CD4-positive, alpha-beta T cell treated with Interleukin-6 at 100 ng/mL for 8 hours (primary cell): ENCODE measurements at regions not wholly inside any gene's neighbourhood (a gene's known extent, or its start where the extent isn't known, plus 50 kb on each side); places are given as distances from the start of the nearest gene placed in this dataset.
"Not testable (repeated sequence)": the region's sequence is repeated elsewhere in the genome, so short reads cannot be mapped to it uniquely, and the experiment has no call there.

Experiments
- DNase-seq: peaks from one replicate; pipeline ENCODE4 v3.0.0-alpha.2; 2020; ENCODE audit warnings: mixed read lengths, low spot score

DNA sequence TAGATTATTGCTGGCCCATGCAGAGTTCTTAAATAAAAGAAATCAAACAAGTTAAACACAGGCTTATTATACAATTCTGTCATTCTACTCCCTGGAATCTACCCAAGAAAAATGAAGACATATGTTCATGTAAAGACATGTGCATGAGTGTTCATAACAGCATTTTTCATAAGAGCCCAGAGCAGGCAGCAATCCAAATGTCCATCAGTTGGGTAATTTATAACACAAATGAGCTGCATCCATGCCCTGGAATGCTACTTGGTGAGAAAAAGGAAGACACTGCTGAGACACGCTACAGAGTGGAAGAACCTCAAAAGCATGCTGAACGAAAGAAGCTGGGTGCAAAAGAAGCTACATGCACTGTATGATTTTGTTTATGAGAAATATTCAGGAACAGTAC lies 342.6 kb downstream of the TCERG1L start:
- DNase-seq = no peak

- DNase-seq = no peak
Measured at GRCh38 chr10:130969700-130970099, 341.8 kb downstream of the TCERG1L start.

DNA sequence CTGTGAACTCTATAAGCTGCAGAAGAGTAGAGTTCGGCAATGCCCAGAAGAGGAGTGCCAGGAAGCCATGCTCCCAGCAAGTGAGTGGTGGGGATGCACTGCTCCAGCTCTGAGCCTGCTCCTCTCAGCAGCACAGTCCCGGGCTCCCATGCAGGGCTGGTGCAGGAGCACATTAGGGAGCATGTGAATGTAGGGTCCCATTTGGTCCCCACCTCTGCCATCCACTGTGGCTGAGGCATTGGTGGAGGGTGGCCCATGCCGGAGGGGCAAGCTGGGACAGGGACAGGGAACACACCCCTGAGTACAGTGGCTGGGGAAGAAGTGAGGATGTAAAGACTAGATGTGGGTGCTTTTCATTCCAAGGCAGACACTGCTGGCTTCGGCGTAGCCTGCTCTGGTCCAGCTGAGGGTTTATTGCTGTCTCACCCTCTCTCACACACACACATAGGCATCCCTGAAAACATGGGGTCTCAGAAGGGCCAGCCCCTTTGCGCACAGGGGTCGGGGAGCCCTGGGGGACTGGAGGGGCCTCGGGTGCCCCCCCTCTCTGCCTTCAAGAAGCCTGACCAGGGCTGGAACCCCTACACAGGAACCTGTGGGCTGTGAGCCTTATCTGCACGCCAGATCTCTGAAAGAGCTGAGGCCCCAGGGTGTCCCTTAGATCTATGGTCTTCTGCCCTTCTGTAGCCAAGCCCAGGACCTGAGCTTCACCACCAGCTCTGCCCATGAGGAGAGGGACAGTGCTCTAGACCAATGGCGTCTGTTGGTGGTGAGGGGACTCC lies 341.0 kb downstream of the TCERG1L start:
- no peak for DNase-seq

- DNase-seq = no peak
Measured at GRCh38 chr10:130971123-130971435, 340.4 kb downstream of the TCERG1L start.

DNA sequence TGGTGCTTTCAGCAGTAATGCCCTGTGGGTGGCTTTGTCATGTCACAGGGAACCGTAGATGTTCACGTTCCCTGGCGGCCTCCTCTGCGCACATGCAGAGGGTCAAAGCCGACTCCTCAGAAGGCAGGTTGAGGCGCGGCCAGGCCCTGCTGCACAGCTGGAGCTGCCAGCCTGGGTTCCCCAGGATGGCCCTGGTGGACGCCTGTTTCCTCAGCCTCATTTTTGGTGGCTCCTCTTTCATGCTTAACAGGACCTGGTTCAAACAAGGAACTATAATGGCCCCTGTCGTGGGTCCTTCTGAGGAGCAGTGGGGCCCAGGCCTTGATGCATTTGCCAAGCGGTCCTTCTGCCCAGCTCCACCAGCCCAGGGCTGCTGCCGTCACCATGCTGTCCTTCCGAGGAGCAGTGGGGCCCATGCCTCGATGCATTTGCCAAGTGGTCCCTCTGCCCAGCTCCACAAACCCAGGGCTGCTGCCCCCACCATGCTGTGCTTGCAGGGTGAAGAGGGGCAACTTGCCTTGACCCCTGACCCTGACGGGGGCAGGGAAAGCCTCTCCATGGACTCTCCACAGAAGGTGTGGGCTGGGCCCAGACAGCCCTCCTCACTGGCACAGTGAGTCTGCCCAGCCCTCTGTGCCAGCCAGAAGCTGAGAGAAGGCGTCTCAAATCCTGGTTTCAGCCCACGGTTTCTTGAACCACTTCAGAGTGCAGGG lies 338.2 kb downstream of the TCERG1L start:
- no peak for DNase-seq

DNA sequence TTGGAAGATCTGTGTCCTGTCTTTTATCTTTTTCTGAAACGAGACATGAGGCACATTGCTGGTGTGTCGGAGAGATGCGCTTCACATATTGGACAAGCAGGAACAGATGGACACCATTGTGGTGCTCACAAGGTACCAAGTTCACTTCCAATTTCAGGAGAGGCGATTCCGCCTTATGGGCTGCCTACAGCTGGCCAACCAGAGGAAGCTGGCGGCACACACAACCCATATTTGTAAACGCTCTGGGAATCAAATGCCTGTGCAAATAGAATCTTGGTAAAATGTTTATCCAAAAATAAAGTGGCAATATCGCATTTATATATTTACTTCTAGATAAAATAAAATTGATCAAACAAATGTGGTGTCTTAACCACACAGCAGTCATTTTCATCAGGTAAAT lies 337.4 kb downstream of the TCERG1L start:
- DNase-seq = no peak

- not testable (repeated sequence) for DNase-seq
Measured at GRCh38 chr10:130975351-130975750, 336.2 kb downstream of the TCERG1L start.

DNA sequence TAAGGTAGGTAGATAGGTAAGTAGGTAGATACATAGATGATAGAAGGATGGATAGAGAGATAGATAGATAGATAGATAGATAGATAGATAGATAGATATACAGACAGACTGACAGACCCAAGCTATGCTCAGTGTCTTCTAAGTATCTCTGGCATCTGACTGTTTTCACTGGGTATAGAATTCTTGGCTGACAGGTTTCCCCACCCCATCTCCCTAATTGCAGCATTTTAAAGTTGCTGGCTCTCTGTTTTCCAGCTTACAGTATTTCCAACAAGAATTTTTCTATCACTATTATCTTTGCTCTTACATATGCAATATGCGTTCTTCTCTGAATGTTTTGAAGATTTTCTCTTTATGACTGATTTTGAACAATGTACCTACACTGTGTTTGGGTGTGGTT lies 328.7 kb downstream of the TCERG1L start:
- DNase-seq = no peak

GRCh38 chr10:130983749-130984148 lies 327.8 kb downstream of the TCERG1L start:
- no peak for DNase-seq

DNA sequence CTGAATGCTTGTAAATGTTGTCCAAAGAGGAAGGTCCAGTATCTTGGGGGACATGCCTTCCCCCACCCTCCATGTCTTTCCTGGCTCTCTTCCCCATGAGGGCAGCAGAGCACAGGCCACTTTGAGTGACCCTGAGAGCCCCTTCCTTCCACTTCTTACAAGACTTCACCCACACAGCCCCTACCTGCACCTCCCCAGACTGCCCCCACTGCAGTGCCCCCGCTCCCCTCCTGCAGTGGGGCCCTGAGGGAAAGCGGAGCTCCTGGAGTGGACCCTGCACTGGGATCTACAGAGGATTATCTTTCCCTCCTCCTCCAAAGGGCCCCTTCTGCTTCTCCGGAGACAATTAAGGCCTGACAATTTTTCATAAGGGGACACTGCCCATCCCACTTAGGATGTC lies 326.8 kb downstream of the TCERG1L start:
- no peak for DNase-seq

DNA sequence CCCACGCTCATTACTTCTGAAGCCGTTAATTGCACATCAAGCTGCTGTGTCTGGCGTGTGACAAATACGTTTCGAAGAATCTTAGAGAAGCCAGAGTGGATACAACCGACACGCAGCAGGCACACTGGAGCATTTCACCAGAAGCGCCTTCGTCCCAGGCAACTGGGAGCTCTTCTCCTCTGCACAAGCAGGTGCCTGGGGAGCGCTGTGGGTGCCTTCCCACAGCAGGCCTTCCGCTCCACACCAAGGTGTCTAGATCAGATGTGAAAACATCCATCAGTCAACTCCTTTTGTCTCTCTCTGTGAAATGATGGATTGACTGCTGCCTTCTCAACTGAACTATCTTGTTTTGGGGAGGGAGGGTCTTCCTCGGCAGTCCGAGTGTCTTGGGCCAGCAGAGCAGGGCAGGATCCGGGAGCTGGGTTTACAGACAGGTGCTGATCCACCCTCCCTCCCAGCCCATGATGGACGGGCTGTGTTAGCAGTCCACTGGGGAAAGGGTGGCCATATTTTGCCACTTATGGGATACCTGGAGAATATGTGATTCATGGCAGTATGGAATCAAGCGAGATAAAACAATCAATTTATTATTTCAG lies 326.3 kb downstream of the TCERG1L start:
- no peak for DNase-seq

DNA sequence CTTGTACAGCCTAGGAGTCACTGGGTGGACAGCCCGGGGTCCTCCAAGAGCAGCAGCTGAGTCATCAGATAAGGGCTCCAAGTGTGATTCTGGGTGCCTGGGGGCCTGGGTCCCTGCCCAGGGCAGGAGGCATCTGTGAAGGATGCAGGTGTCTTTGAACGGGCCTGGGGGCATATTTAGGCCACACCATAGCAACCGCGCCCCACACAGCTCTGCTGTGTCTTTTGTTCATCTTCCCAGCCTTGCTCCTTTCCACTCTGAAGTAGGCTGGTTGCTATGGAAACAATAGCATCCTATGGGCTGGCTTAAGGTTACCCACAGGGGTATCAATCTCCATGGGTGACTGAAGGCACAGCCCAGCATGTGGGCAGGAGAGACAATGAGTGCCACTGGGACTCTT lies 324.7 kb downstream of the TCERG1L start:
- no peak for DNase-seq

DNA sequence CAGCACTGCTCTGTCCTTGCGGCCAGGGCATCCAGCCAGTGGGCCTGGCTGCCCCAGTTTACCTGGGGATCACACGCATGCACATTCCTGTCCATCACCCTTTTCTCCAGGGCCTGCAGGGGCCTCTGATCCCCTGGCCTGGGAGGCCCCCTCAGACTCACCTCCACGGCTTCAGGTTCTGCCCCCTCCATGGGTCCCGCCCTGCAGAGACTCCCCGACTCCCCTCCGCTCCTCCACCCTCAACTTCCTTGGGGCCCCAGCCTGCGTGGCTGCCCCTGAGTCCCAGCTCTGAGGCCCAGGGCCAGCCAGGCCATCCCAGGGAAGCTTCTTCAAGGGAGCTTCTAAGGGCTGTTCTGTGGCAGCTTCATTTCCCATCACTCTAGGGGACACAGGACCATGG lies 324.1 kb downstream of the TCERG1L start:
- DNase-seq = no peak

GRCh38 chr10:130989670-130990232 lies 321.8 kb downstream of the TCERG1L start:
- DNase-seq = no peak

- no peak for DNase-seq
Measured at GRCh38 chr10:130990486-130990885, 321.0 kb downstream of the TCERG1L start.

- DNase-seq = no peak
Measured at GRCh38 chr10:130992802-130993523, 318.6 kb downstream of the TCERG1L start.

DNA sequence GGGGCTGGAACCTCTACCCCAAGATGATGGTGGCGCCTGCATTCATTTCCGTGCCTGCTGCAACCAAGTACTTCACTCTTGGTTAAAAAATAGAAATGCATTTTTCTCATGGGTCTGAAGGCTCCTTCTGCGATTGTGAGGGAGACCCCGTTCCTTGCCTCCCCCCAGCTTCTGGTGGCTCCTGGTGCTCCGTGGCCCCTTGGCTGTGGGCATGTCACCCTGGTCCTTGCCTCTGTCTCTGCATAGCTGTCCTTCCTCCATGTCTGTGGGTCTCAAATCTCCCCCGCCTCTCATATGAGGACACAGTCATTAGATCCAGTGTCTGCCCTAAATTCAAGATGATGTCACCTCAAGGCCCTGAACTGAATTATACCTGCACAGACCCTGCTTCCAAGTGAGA lies 317.9 kb downstream of the TCERG1L start:
- no peak for DNase-seq

GRCh38 chr10:130994191-130994590 lies 317.3 kb downstream of the TCERG1L start:
- no peak for DNase-seq

DNA sequence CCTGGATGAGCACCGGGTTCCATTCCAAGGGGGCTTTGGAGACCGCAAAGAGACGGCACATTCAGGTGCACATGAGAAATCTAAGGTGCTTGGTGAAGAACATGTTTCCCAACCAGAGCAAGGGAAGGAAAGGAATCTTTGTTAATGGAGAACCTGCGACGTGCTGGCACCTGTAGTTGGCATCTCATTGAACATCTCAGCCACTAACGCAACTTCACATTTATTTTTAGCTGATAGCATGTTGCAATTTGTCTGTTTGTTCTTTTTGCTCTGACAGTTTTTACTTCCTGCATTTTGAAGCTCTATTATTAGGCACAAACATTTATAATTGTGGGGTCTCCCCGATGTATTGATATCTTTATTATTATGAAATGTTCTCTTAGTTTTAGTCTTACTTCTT lies 316.7 kb downstream of the TCERG1L start:
- DNase-seq = no peak

DNA sequence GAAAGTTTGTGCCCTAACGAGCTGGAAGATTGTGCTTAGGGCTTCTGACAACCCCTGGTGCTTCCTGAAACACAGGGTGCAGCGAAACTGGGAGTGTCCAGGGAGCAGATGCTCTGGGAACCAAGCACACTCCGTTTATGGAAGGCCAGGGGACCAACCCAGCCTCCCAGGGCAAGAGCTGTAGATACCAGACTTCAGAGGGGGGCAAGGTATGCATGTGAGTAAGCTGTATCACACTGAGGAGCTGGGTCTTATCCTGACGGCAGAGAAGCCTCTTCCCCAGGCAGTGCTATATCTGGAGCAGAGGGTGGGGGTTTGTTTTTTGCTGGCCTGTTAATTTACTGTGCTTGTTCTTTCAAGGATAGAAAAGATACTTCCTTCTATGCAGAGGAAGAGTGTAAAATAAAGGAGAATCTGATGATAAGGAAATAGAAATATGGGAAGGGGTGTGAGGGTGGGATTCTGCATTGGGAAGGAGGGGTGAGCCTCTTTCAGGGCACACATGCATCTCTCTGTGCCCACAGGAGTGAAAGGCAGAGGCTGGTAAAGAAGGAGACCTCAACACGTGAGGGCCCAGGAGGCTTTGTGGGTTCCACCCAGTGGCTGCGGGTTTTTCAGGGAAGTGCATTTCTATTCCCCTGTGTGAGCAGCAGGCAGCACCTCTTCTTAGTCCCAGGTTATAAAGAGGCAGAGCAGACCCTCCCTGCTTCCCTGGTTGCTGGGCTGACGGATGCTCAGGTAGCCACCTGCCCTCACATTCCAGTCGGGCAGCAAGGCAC lies 314.1 kb downstream of the TCERG1L start:
- DNase-seq = no peak

GRCh38 chr10:130998046-130998435 lies 313.5 kb downstream of the TCERG1L start:
- no peak for DNase-seq

DNA sequence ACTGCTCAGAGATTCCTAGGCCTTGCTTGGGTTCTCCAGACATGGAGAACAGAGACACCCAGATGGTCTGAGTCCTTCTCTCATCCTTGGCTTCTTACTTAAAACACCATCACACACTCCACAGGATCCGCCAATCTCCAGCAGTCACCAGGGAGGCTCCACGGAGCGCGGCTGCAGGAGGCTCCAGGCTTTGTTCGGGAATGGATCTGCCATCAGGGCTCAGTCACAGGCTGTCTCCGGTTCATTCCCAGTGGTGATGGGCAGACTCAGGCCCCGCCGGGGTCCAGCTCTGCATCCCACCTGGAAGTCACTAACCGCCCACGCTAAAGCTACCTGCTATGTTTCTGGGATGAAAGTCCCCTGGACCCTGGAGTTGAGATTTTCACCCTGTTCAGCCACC lies 312.9 kb downstream of the TCERG1L start:
- no peak for DNase-seq
